GM18868 (cell line): ENCODE measurements at regions not wholly inside any gene's neighbourhood (a gene's known extent, or its start where the extent isn't known, plus 50 kb on each side); places are given as distances from the start of the nearest gene placed in this dataset.
"Not testable (repeated sequence)": the region's sequence is repeated elsewhere in the genome, so short reads cannot be mapped to it uniquely, and the experiment has no call there.

Experiments used
- ATAC-seq: cut with Tn5 transposase; IDR thresholded peaks from one replicate; pipeline ENCODE4 v1.9.1; 2021; ENCODE audit warnings: mild to moderate bottlenecking, moderate library complexity; ENCODE audit not compliant: unreplicated experiment

- no peak for ATAC-seq
These were observed 261.1 kb downstream of the MED10 start for GRCh38 chr5:6117212-6117611.

GRCh38 chr5:6115852-6116251 lies 262.5 kb downstream of the MED10 start:
- no peak for ATAC-seq

GRCh38 chr5:6112538-6112937 lies 265.8 kb downstream of the MED10 start:
- ATAC-seq: no peak

- ATAC-seq: no peak
These were observed 266.2 kb downstream of the MED10 start for GRCh38 chr5:6112125-6112524.

DNA sequence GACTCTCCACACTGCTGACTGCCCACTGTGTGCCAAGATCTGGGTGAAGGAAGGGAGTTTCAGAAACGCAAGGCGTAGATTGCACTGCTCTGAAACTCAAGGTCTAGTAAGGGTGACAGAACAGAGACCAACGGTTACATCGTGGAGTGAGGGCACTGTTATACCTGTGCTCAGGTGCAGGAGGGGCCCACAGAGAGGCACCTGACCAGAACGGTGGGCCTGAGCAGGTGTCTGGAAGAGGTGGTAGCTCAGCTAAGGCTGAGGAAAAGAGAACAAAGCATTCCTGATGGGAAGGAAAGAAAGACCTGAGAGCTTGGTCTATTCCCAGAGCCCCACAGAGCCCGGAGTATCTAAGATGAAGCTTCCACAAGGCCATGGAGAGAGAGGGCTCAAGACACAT lies 267.2 kb downstream of the MED10 start:
- no peak for ATAC-seq

- no peak for ATAC-seq
These were observed 267.8 kb downstream of the MED10 start for GRCh38 chr5:6110441-6111005.

DNA sequence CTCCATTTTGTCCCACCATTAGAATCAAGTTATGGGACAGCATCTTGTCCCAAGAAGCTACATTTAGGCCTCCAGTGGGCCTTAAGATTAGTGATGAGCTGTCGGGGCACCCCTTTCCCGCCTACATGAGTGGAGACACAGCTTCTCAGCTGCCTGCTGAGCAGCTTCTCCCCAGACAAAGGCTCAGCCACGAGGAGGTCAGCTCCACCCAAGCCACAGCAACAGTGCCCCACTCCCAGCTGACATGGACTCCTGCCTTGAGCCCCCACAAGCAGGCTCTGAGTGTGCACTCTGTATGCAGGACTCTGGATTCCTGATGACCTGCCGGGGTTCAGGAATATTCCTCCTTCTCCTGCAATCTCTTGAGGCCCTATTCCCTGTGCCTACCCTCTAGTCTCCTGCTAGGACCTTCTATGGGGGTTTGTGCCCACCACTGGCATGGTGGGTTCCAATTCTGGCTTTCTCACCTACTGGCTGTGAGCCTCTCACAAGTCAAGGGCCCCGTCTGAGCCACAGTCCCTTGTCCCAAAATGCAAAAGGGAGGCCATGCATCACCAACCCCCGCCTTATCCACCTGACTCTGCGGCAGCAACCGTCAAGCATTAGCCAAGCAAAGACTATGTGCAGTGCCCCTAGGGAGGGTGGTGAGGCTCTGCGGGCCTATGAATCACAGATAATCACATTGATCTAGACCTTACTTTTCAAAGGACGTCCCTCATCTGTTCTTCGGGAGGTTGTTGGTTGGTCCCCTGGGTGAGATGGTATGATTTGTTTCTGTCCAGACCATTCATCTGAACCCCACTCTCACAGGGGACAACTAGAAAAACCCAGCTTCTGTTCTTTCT lies 269.1 kb downstream of the MED10 start:
- ATAC-seq: no peak

DNA sequence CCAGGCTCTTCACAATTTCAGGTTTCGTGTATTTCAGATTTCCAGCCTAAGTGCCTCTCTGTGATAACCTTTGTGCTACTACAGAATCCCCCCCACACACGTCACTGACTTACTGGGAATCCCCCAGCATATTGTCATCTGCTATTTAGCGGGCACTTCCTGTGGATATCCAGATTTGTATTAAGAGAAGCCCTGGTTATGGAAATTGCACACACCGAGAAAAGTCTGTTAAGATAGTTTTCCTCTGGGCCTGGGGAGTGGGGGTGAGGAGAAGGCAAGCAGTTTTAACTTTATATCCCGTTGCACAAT lies 269.9 kb downstream of the MED10 start:
- ATAC-seq: peak; percentile 53

GRCh38 chr5:6107675-6108539 lies 270.4 kb downstream of the MED10 start:
- ATAC-seq: no peak

DNA sequence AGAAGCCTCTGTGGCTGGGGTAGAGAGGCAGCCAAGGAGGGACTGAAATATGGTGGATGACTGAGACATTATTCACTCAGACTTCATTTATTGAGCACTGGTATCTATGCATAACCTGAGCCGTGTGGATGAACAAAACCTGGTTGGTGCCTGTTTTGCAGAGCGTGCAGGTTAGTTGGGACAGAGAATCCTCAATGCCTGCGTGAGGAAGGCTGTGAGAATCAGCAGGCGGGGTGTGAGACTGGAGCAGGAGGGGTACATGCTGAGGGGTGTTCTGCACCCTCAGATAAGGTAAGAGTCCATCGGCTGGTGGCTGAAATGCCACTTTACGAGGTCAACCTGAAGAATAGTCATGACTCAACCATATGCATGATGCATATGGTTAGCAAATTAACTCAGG lies 271.6 kb downstream of the MED10 start:
- no peak for ATAC-seq

- no peak for ATAC-seq
These were observed 273.0 kb downstream of the MED10 start for GRCh38 chr5:6105320-6105719.

DNA sequence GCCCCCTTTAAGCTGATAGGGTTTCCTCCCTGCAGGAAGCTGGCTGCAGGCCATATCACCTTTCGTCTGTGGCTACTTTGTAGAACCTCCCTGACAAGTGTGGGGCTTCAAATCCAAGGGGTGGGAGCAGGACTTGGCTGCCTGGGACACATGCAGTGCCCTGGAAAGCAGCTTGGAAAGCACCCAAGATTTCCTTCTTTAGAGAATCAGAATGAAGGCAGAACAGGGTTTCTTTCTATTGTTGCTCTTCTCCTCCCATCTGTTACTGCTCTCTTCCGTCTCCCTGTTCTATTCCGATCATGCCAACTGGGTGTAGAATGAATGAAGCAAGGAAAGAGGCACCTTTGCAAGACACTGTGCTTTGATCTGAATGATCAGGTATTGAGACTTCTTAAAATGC lies 282.2 kb downstream of the MED10 start:
- ATAC-seq: no peak

GRCh38 chr5:6094180-6094579 lies 284.2 kb downstream of the MED10 start:
- ATAC-seq: not testable (repeated sequence)

GRCh38 chr5:6090838-6091237 lies 287.5 kb downstream of the MED10 start:
- ATAC-seq: no peak

- ATAC-seq: no peak
These were observed 288.2 kb downstream of the MED10 start for GRCh38 chr5:6090079-6090654.

GRCh38 chr5:6088706-6089105 lies 289.6 kb downstream of the MED10 start:
- no peak for ATAC-seq

DNA sequence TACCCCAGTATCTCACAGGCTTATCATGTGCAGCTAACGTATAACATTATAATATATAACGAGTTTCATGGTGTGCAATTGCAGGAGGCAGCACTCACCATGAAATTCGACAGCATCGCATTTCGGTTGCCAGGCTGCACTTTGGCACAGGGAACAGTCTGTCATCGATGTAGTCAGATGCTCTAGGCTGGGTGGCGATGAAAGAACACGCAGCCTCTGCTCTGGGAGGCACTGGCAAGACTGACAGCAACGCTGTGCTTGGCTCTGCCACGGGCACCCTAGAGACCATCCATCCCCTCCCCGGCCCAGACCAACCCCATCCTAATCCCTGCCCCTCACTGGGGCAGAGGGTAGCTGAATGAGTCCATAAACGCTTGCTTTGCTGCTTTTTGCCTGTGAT lies 290.8 kb downstream of the MED10 start:
- ATAC-seq: no peak

- no peak for ATAC-seq
These were observed 291.5 kb downstream of the MED10 start for GRCh38 chr5:6086871-6087270.

- ATAC-seq: no peak
These were observed 292.9 kb downstream of the MED10 start for GRCh38 chr5:6085341-6085860.

DNA sequence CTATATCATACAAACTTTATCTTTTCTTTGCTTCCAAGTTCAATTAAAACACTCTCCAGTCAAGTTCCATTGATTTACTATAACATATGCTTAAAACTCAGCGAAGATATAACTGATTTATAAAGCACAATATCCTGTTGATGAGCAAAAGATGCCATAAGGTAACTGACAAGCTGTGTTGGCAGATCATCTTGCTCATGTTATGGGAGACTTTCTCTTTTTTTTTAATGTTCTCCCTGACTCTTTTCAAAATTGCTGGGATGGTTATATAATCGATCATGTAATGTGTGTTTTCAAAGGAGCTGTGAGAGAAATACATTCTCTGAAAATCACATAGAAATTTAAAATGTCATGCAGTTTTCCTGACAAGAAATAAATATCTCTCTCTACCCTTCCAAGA lies 293.5 kb downstream of the MED10 start:
- ATAC-seq: no peak

GRCh38 chr5:6084376-6084775 lies 294.0 kb downstream of the MED10 start:
- ATAC-seq: no peak
